ENCODE measurements at regions not wholly inside any gene's neighbourhood (a gene's known extent, or its start where the extent isn't known, plus 50 kb on each side); places are given as distances from the start of the nearest gene placed in this dataset.

DNA sequence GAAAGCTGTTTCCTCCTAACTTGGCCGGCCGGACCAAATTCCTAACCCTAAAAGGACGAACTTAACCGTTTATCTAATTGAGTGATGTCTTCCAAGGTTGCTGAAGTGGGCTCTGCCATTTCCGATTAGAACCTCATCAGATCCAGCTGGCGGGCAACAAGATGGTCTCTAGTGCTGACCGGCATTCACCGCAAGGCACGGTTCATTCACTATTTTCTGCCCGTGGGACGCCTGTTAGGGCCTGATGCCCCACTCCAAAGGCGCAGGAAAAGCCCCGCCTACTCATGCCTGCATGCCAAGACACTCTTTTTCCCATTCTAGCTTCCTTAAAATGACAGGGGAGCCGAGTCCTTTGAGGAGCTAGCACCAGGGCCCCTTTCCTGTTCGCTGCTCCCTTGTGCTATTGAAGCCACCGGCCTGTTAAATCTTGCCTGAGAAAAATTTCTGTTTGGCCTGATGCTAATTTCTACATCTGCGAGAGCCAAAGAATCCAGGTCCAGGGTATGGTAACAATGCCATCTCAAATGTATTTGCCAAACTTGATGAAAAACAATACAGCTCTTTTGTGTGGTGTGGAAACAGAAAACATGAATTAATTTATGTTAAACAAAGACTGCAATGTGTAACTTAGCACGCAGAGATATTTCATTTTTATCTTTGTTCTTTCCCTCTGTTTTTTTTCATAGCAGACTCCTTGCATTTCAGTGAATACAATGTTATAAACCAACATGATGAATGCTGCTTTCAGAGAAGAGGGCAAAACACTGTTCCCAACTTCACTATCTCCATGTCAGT lies 1071.2 kb upstream of the USP15 start (continued):
- no peak for TF ChIP-seq RNF2 (IDR thresholded peaks at IDR 0.05; ENCODE audit: borderline replicate concordance, low read depth, low read length, missing control alignments, poor library complexity, severe bottlenecking)
- TF ChIP-seq SUZ12 (IDR thresholded peaks at IDR 0.05; ENCODE audit: low read length): no peak
- TF ChIP-seq POLR2A (IDR thresholded peaks at IDR 0.05; ENCODE audit: control extremely low read depth in 1 of 2, low read depth in 2 of 2, low read length in 2 of 2): no peak
- no peak for TF ChIP-seq GTF2F1 (IDR thresholded peaks at IDR 0.05; ENCODE audit: borderline replicate concordance, low read depth, low read length)
- no peak for TF ChIP-seq SP2 (IDR thresholded peaks at IDR 0.05; ENCODE audit: low read length)
- TF ChIP-seq CBX5 (IDR thresholded peaks at IDR 0.05; ENCODE audit: low read depth, low read length): no peak
- no peak for TF ChIP-seq NRF1 (IDR thresholded peaks at IDR 0.05; ENCODE audit: low read depth, low read length)
- TF ChIP-seq GABPA (IDR thresholded peaks at IDR 0.05; ENCODE audit: borderline replicate concordance, insufficient read depth, low read length): no peak
